ENCODE measurements at regions not wholly inside any gene's neighbourhood (a gene's known extent, or its start where the extent isn't known, plus 50 kb on each side); places are given as distances from the start of the nearest gene placed in this dataset.

- Histone ChIP-seq H3K9ac (ENCODE audit: low read length) (no peak overlapping the region), H3K4me1 (ENCODE audit: low read length) (no peaks in the 10 kb centered on the region), H3K27me3 (replicated peaks; ENCODE audit: insufficient read depth, low read length) (no peaks in the 10 kb centered on the region), H4K20me1 (ENCODE audit: insufficient read depth, low read length) (no peaks in the 10 kb centered on the region), H3K4me3 (ENCODE audit: low read length) (no peak overlapping the region), H3K4me2 (ENCODE audit: low read depth, low read length) (no peak overlapping the region), H2AFZ (ENCODE audit: low read length) (no peak overlapping the region), H3F3A (ENCODE audit: insufficient read depth, low read length) (no peaks in the 10 kb centered on the region), H3K79me2 (ENCODE audit: low read length) (no peaks in the 10 kb centered on the region), H3K9me2 (replicated peaks; ENCODE audit: insufficient read depth, low read length) (no peaks in the 10 kb centered on the region), H3K27ac (ENCODE audit: low read length) (no peak overlapping the region), H3K36me3 (replicated peaks; ENCODE audit: insufficient read depth, low read length) (no peaks in the 10 kb centered on the region), H3K9me3 (replicated peaks; ENCODE audit: insufficient read depth, low read length) (no peaks in the 10 kb centered on the region)
- no peak for DNase-seq
- no peak for TF ChIP-seq CTCF (IDR thresholded peaks at IDR 0.05; ENCODE audit: low read length)
- no peak for TF ChIP-seq EZH2phosphoT487 (IDR thresholded peaks at IDR 0.05; ENCODE audit: low read length)
- TF ChIP-seq EZH2 (optimal IDR thresholded peaks at IDR 0.05; ENCODE audit: low read depth, low read length) = no peak
These were observed 232.2 kb upstream of the ARID1B start for GRCh38 chr6:156545021-156545420.

GRCh38 chr6:156544046-156544445 lies 233.1 kb upstream of the ARID1B start:
- Histone ChIP-seq H3F3A (ENCODE audit: insufficient read depth, low read length) (no peaks in the 10 kb centered on the region), H3K4me2 (ENCODE audit: low read depth, low read length) (no peak overlapping the region), H3K4me3 (ENCODE audit: low read length) (no peak overlapping the region), H3K79me2 (ENCODE audit: low read length) (no peaks in the 10 kb centered on the region), H3K36me3 (replicated peaks; ENCODE audit: insufficient read depth, low read length) (no peaks in the 10 kb centered on the region), H3K9ac (ENCODE audit: low read length) (no peak overlapping the region), H3K9me2 (replicated peaks; ENCODE audit: insufficient read depth, low read length) (no peaks in the 10 kb centered on the region), H4K20me1 (ENCODE audit: insufficient read depth, low read length) (no peaks in the 10 kb centered on the region), H3K27ac (ENCODE audit: low read length) (no peak overlapping the region), H3K27me3 (replicated peaks; ENCODE audit: insufficient read depth, low read length) (no peaks in the 10 kb centered on the region), H3K9me3 (replicated peaks; ENCODE audit: insufficient read depth, low read length) (no peaks in the 10 kb centered on the region), H3K4me1 (ENCODE audit: low read length) (no peaks in the 10 kb centered on the region), H2AFZ (ENCODE audit: low read length) (no peak overlapping the region)
- no peak for TF ChIP-seq EZH2 (optimal IDR thresholded peaks at IDR 0.05; ENCODE audit: low read depth, low read length)
- no peak for DNase-seq

- TF ChIP-seq EZH2 (optimal IDR thresholded peaks at IDR 0.05; ENCODE audit: low read depth, low read length) (no peak), EZH2phosphoT487 (IDR thresholded peaks at IDR 0.05; ENCODE audit: low read length) (no peak), CTCF (IDR thresholded peaks at IDR 0.05; ENCODE audit: low read length) (no peak)
- H3F3A ChIP-seq (ENCODE audit: insufficient read depth, low read length) = no peaks in the 10 kb centered on the region
These were observed 233.7 kb upstream of the ARID1B start for GRCh38 chr6:156543431-156543830.

GRCh38 chr6:156538875-156539660 lies 238.1 kb upstream of the ARID1B start:
- no peaks in the 10 kb centered on the region for H3K4me1 ChIP-seq (ENCODE audit: low read length)
- H3K9me3 ChIP-seq (replicated peaks; ENCODE audit: insufficient read depth, low read length) = no peaks in the 10 kb centered on the region
- H3K4me3 ChIP-seq (ENCODE audit: low read length) = no peak overlapping the region
- H3K79me2 ChIP-seq (ENCODE audit: low read length) = no peaks in the 10 kb centered on the region
- no peaks in the 10 kb centered on the region for H3K9me2 ChIP-seq (replicated peaks; ENCODE audit: insufficient read depth, low read length)
- no peaks in the 10 kb centered on the region for H3F3A ChIP-seq (ENCODE audit: insufficient read depth, low read length)
- no peak overlapping the region for H3K4me2 ChIP-seq (ENCODE audit: low read depth, low read length)
- no peak for DNase-seq
- H3K9ac ChIP-seq (ENCODE audit: low read length) = no peak overlapping the region
- TF ChIP-seq EZH2 (optimal IDR thresholded peaks at IDR 0.05; ENCODE audit: low read depth, low read length) = no peak
- no peak for TF ChIP-seq CTCF (IDR thresholded peaks at IDR 0.05; ENCODE audit: low read length)
- no peak for TF ChIP-seq EZH2phosphoT487 (IDR thresholded peaks at IDR 0.05; ENCODE audit: low read length)
- no peak overlapping the region for H2AFZ ChIP-seq (ENCODE audit: low read length)
- no peak overlapping the region for H3K27ac ChIP-seq (ENCODE audit: low read length)
- no peaks in the 10 kb centered on the region for H3K36me3 ChIP-seq (replicated peaks; ENCODE audit: insufficient read depth, low read length)
- no peaks in the 10 kb centered on the region for H4K20me1 ChIP-seq (ENCODE audit: insufficient read depth, low read length)
- no peaks in the 10 kb centered on the region for H3K27me3 ChIP-seq (replicated peaks; ENCODE audit: insufficient read depth, low read length)

More at GRCh38 chr6:156543431-156543830, 233.7 kb upstream of the ARID1B start:
- Histone ChIP-seq H3K4me3 (ENCODE audit: low read length) (no peak overlapping the region), H3K36me3 (replicated peaks; ENCODE audit: insufficient read depth, low read length) (no peaks in the 10 kb centered on the region), H3K9ac (ENCODE audit: low read length) (no peak overlapping the region), H3K27ac (ENCODE audit: low read length) (no peak overlapping the region), H4K20me1 (ENCODE audit: insufficient read depth, low read length) (no peaks in the 10 kb centered on the region), H3K79me2 (ENCODE audit: low read length) (no peaks in the 10 kb centered on the region), H3K9me2 (replicated peaks; ENCODE audit: insufficient read depth, low read length) (no peaks in the 10 kb centered on the region), H3K4me1 (ENCODE audit: low read length) (no peaks in the 10 kb centered on the region), H2AFZ (ENCODE audit: low read length) (no peak overlapping the region), H3K27me3 (replicated peaks; ENCODE audit: insufficient read depth, low read length) (no peaks in the 10 kb centered on the region), H3K4me2 (ENCODE audit: low read depth, low read length) (no peak overlapping the region), H3K9me3 (replicated peaks; ENCODE audit: insufficient read depth, low read length) (no peaks in the 10 kb centered on the region)
- no peak for DNase-seq
